HEK293T (cell line): ENCODE measurements at regions not wholly inside any gene's neighbourhood (a gene's known extent, or its start where the extent isn't known, plus 50 kb on each side); places are given as distances from the start of the nearest gene placed in this dataset.

ENCODE experiments used
- BHLHE40 ChIP-seq: fragments of 450-650 bp; IDR thresholded peaks from 2 replicates; pipeline ENCODE4 v1.6.1; 2016; ENCODE audit warnings: mild to moderate bottlenecking, moderate library complexity, borderline replicate concordance
- ELF4 ChIP-seq: fragments of 450-650 bp; IDR thresholded peaks from 2 replicates; pipeline ENCODE4 v1.6.1; 2017; ENCODE audit warnings: antibody characterized with exemption
- FOXK2 ChIP-seq: fragments of 450-650 bp; IDR thresholded peaks from 2 replicates; pipeline ENCODE4 v1.6.1; 2016; ENCODE audit warnings: mild to moderate bottlenecking
- L3MBTL2 ChIP-seq: fragments of 450-650 bp; conservative IDR thresholded peaks from 2 replicates; pipeline ENCODE4 v1.6.1; 2016; ENCODE audit warnings: mild to moderate bottlenecking
- NFRKB ChIP-seq: fragments of 450-650 bp; IDR thresholded peaks from 2 replicates; pipeline ENCODE4 v1.6.1; 2016; ENCODE audit warnings: mild to moderate bottlenecking, moderate library complexity

DNA sequence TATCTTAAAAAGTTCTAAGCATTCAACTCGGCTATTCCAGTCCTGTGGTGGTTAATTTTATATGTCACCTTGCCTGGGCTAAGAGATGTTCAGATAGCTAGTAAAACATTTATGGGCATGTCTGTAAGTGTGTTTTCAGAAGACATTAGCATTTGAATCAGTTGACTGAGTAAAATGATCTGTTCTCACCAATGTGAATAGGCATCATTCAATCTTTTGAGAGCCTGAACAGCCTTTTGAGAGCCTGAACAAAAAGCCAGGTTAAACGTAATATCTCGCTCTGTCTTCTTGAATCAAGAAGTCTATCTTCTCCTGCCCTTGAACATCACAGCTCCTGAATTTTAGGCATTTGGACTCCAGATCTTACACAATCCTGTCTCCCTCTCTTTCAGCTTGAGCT lies 1266.1 kb downstream of the LRFN5 start:
- TF ChIP-seq ELF4 (no peak), L3MBTL2 (no peak), BHLHE40 (no peak), NFRKB (no peak), FOXK2 (no peak)
